OCI-LY1 (cell line): ENCODE measurements at regions not wholly inside any gene's neighbourhood (a gene's known extent, or its start where the extent isn't known, plus 50 kb on each side); places are given as distances from the start of the nearest gene placed in this dataset.

Experiments
- H2AFZ ChIP-seq: fragments of 200-600 bp; sonication (generic), shearing (Covaris generic); 2 replicates; pipeline ENCODE4 v1.6.0; 2014; ENCODE audit warnings: antibody characterized with exemption, mild to moderate bottlenecking, low read length
- H3F3A ChIP-seq: fragments of 200-600 bp; sonication (generic), shearing (Covaris generic); 2 replicates; pipeline ENCODE4 v1.6.0; 2014; ENCODE audit warnings: mild to moderate bottlenecking, antibody characterized with exemption, low read length, moderate library complexity; ENCODE audit not compliant: insufficient read depth
- H3K27ac ChIP-seq: fragments of 200-600 bp; sonication (generic); 2 replicates; pipeline ENCODE4 v1.5.1; 2014; ENCODE audit warnings: low read length, mixed run types, mild to moderate bottlenecking, low read depth; ENCODE audit not compliant: poor library complexity, severe bottlenecking
- H3K27me3 ChIP-seq: fragments of 200-600 bp; sonication (generic); 2 replicates; pipeline ENCODE4 v1.6.0; 2014; ENCODE audit warnings: antibody characterized with exemption, mild to moderate bottlenecking, low read length, moderate library complexity; ENCODE audit not compliant: insufficient read depth
- H3K36me3 ChIP-seq: fragments of 200-600 bp; sonication (generic); 2 replicates; pipeline ENCODE4 v1.6.1; 2014; ENCODE audit warnings: mild to moderate bottlenecking, antibody characterized with exemption, low read length, moderate library complexity, mixed read lengths; ENCODE audit not compliant: insufficient read depth
- H3K4me1 ChIP-seq: fragments of 200-600 bp; sonication (generic); 2 replicates; pipeline ENCODE4 v1.5.1; 2014; ENCODE audit warnings: mild to moderate bottlenecking, low read length, moderate library complexity; ENCODE audit not compliant: insufficient read depth, severe bottlenecking
- H3K4me2 ChIP-seq: fragments of 200-600 bp; sonication (generic), shearing (Covaris generic); 2 replicates; pipeline ENCODE4 v1.6.1; 2014; ENCODE audit warnings: low read length
- H3K4me3 ChIP-seq: fragments of 200-600 bp; sonication (generic); 2 replicates; pipeline ENCODE4 v1.5.1; 2014; ENCODE audit warnings: low read length, low read depth, mild to moderate bottlenecking, mixed read lengths; ENCODE audit not compliant: poor library complexity, severe bottlenecking
- H3K79me2 ChIP-seq: fragments of 200-600 bp; shearing (Covaris generic); 2 replicates; pipeline ENCODE4 v1.6.1; 2016; ENCODE audit warnings: mixed run types, low read length, mixed read lengths; ENCODE audit not compliant: insufficient read depth
- H3K9ac ChIP-seq: fragments of 200-600 bp; sonication (generic), shearing (Covaris generic); 2 replicates; pipeline ENCODE4 v1.6.1; 2014; ENCODE audit warnings: mild to moderate bottlenecking, low read length, mixed read lengths
- H3K9me2 ChIP-seq: fragments of 200-600 bp; sonication (generic), shearing (Covaris generic); 2 replicates; pipeline ENCODE4 v1.6.1; 2014; ENCODE audit warnings: low read depth, mild to moderate bottlenecking, low read length, mixed read lengths
- H3K9me3 ChIP-seq: fragments of 200-600 bp; shearing (Covaris generic); 2 replicates; pipeline ENCODE4 v1.6.1; 2014; ENCODE audit warnings: low read length, mixed read lengths
- H4K20me1 ChIP-seq: fragments of 200-600 bp; sonication (generic), shearing (Covaris generic); 2 replicates; pipeline ENCODE4 v1.6.0; 2016; ENCODE audit warnings: mild to moderate bottlenecking, low read length; ENCODE audit not compliant: insufficient read depth
- CTCF ChIP-seq: fragments of 200-600 bp; sonication (generic), shearing (Covaris generic); IDR thresholded peaks from 2 replicates; pipeline ENCODE4 v1.5.1; 2017; ENCODE audit warnings: mild to moderate bottlenecking, antibody characterized with exemption, low read length, moderate library complexity, mixed read lengths
- EZH2 ChIP-seq: fragments of 200-600 bp; sonication (generic), shearing (Covaris generic); IDR thresholded peaks from 2 replicates; pipeline ENCODE4 v1.8.0; 2017; ENCODE audit warnings: borderline replicate concordance, mixed run types, mild to moderate bottlenecking, antibody characterized with exemption, low read length, moderate library complexity, mixed read lengths

- TF ChIP-seq CTCF (no peak), EZH2 (no peak)
These were observed 221.7 kb upstream of the XYLT1 start for GRCh38 chr16:17692484-17692883.

GRCh38 chr16:17691899-17692176, 221.1 kb upstream of the XYLT1 start:
- TF ChIP-seq EZH2 (no peak), CTCF (no peak)
- H3K27me3 ChIP-seq, result no peaks in the 10 kb centered on the region
- no peaks in the 10 kb centered on the region for H3K9me3 ChIP-seq
- H4K20me1 ChIP-seq, result no peaks in the 10 kb centered on the region
- no peak overlapping the region for H3K4me2 ChIP-seq
- no peaks in the 10 kb centered on the region for H3K9me2 ChIP-seq
- H3K4me3 ChIP-seq, result no peak overlapping the region
- H3K9ac ChIP-seq, result no peak overlapping the region
- no peaks in the 10 kb centered on the region for H3K36me3 ChIP-seq
- no peaks in the 10 kb centered on the region for H3F3A ChIP-seq
- H2AFZ ChIP-seq, result no peak overlapping the region
- H3K4me1 ChIP-seq, result no peaks in the 10 kb centered on the region
- H3K27ac ChIP-seq, result no peak overlapping the region
- H3K79me2 ChIP-seq, result no peaks in the 10 kb centered on the region

More at GRCh38 chr16:17692484-17692883, 221.7 kb upstream of the XYLT1 start:
- no peaks in the 10 kb centered on the region for H3F3A ChIP-seq
- no peaks in the 10 kb centered on the region for H3K9me2 ChIP-seq
- no peaks in the 10 kb centered on the region for H3K4me1 ChIP-seq
- H3K9ac ChIP-seq, result no peak overlapping the region
- no peaks in the 10 kb centered on the region for H3K79me2 ChIP-seq
- H3K4me3 ChIP-seq, result no peak overlapping the region
- no peak overlapping the region for H2AFZ ChIP-seq
- H3K4me2 ChIP-seq, result no peak overlapping the region
- H3K36me3 ChIP-seq, result no peaks in the 10 kb centered on the region
- no peaks in the 10 kb centered on the region for H3K9me3 ChIP-seq
- H4K20me1 ChIP-seq, result no peaks in the 10 kb centered on the region
- no peaks in the 10 kb centered on the region for H3K27me3 ChIP-seq
- H3K27ac ChIP-seq, result no peak overlapping the region

GRCh38 chr16:17691106-17691898, 220.5 kb upstream of the XYLT1 start:
- Histone ChIP-seq H3K36me3 (no peaks in the 10 kb centered on the region), H3K4me2 (no peak overlapping the region), H2AFZ (no peak overlapping the region), H3K79me2 (no peaks in the 10 kb centered on the region), H3K9ac (no peak overlapping the region), H3K4me3 (no peak overlapping the region), H3K27me3 (no peaks in the 10 kb centered on the region), H3F3A (no peaks in the 10 kb centered on the region), H3K9me3 (no peaks in the 10 kb centered on the region), H4K20me1 (no peaks in the 10 kb centered on the region), H3K27ac (no peak overlapping the region), H3K9me2 (no peaks in the 10 kb centered on the region), H3K4me1 (no peaks in the 10 kb centered on the region)
- no peak for TF ChIP-seq EZH2
- no peak for TF ChIP-seq CTCF
